Suprapubic skin (tissue), 4 donors: ENCODE measurements at regions not wholly inside any gene's neighbourhood (a gene's known extent, or its start where the extent isn't known, plus 50 kb on each side); places are given as distances from the start of the nearest gene placed in this dataset.
A peak's percentile ranks its signal among the peaks of the same experiment; 100 is the strongest.
"Not testable (repeated sequence)": the region's sequence is repeated elsewhere in the genome, so short reads cannot be mapped to it uniquely, and the experiment has no call there.

Source experiments
- DNase-seq, 2 donors: peaks; one replicate each; pipeline ENCODE4 v3.0.0-alpha.2; 2019; ENCODE audit warnings: low spot score in 2 of 2
- H3K27ac ChIP-seq: fragments of 200-600 bp; sonication (generic); one replicate; pipeline ENCODE4 v1.5.1; 2019
- H3K27me3 ChIP-seq: fragments of 200-600 bp; sonication (generic); one replicate; pipeline ENCODE4 v1.5.1; 2019
- H3K36me3 ChIP-seq: fragments of 200-600 bp; sonication (generic); one replicate; pipeline ENCODE4 v1.5.1; 2019
- H3K4me1 ChIP-seq: fragments of 200-600 bp; sonication (generic); one replicate; pipeline ENCODE4 v1.5.1; 2019
- H3K4me3 ChIP-seq: fragments of 200-600 bp; sonication (generic); one replicate; pipeline ENCODE4 v1.5.1; 2019; ENCODE audit warnings: mild to moderate bottlenecking
- H3K9me3 ChIP-seq: fragments of 200-600 bp; sonication (generic); one replicate; pipeline ENCODE4 v1.5.1; 2019
- CTCF ChIP-seq, 2 donors: fragments of 200-600 bp in 1 of 2; fragments of 450-650 bp in 1 of 2; sonication (generic) in 1 of 2; IDR thresholded peaks; one replicate each; pipeline ENCODE4 v1.5.1; 2016 to 2019; ENCODE audit warnings: antibody characterized with exemption in 2 of 2, mild to moderate bottlenecking in 1 of 2, moderate library complexity in 1 of 2
- EP300 ChIP-seq: sonication (generic); formaldehyde crosslinking; IDR thresholded peaks from one replicate; pipeline ENCODE4 v1.6.1; 2017; ENCODE audit warnings: antibody characterized with exemption
- POLR2A ChIP-seq, 2 donors: fragments of 450-650 bp; IDR thresholded peaks; one replicate each; pipeline ENCODE4 v1.6.1; 2017; ENCODE audit warnings: antibody characterized with exemption in 2 of 2, mild to moderate bottlenecking in 2 of 2, moderate library complexity in 2 of 2
- POLR2AphosphoS5 ChIP-seq, 3 donors: sonication (generic); formaldehyde crosslinking; IDR thresholded peaks; one replicate each; pipeline ENCODE4 v1.6.1; 2017; ENCODE audit warnings: antibody characterized with exemption in 3 of 3
- WGBS: methylation state at CpG from one replicate; pipeline ENCODE4 v1.1.5; 2018; 5-methylcytosine and 5-hydroxymethylcytosine counted together

GRCh38 chr2:47295131-47295980, 73.8 kb upstream of the EPCAM start:
- H3K9me3 ChIP-seq, result no peaks in the 10 kb centered on the region
- H3K36me3 ChIP-seq, result no peaks in the 10 kb centered on the region
- 69% methylated on average over 3 of the region's 3 CpGs for WGBS
- H3K27ac ChIP-seq, result peak overlapping the region; percentile 0
- no peaks in the 10 kb centered on the region for H3K27me3 ChIP-seq
- H3K4me3 ChIP-seq, result no peak overlapping the region
- TF ChIP-seq EP300 (no peak), POLR2AphosphoS5 (IDR thresholded peaks at IDR 0.05) (no peak), POLR2A (IDR thresholded peaks at IDR 0.05) (no peak), CTCF (IDR thresholded peaks at IDR 0.05) (no peak)
- no peak for DNase-seq
- peaks cover 23% of the 10 kb centered on the region for H3K4me1 ChIP-seq

- 51% methylated on average over 6 of the region's 6 CpGs for WGBS
- no peak overlapping the region for H3K4me3 ChIP-seq
- no peak overlapping the region for H3K27ac ChIP-seq
These were observed 75.1 kb upstream of the EPCAM start for GRCh38 chr2:47293976-47294375.

GRCh38 chr2:47288864-47289263, 80.2 kb upstream of the EPCAM start:
- Histone ChIP-seq H3K4me1 (peaks cover 3% of the 10 kb centered on the region), H3K9me3 (no peaks in the 10 kb centered on the region), H3K27ac (no peak overlapping the region), H3K4me3 (no peak overlapping the region), H3K36me3 (no peaks in the 10 kb centered on the region), H3K27me3 (no peaks in the 10 kb centered on the region)
- 53% methylated on average over 1 of the region's 1 CpG for WGBS
- DNase-seq, result no peak
- TF ChIP-seq POLR2AphosphoS5 (IDR thresholded peaks at IDR 0.05) (no peak), CTCF (IDR thresholded peaks at IDR 0.05) (no peak), POLR2A (IDR thresholded peaks at IDR 0.05) (no peak), EP300 (no peak)

More at GRCh38 chr2:47293976-47294375, 75.1 kb upstream of the EPCAM start:
- no peak for TF ChIP-seq POLR2A (IDR thresholded peaks at IDR 0.05)
- TF ChIP-seq CTCF (IDR thresholded peaks at IDR 0.05), result no peak
- TF ChIP-seq POLR2AphosphoS5 (IDR thresholded peaks at IDR 0.05), result no peak
- no peak for TF ChIP-seq EP300
- no peaks in the 10 kb centered on the region for H3K9me3 ChIP-seq
- no peaks in the 10 kb centered on the region for H3K36me3 ChIP-seq
- peaks cover 23% of the 10 kb centered on the region for H3K4me1 ChIP-seq
- H3K27me3 ChIP-seq, result no peaks in the 10 kb centered on the region
- no peak for DNase-seq

GRCh38 chr2:47283659-47284058, 85.5 kb upstream of the EPCAM start:
- TF ChIP-seq POLR2A (IDR thresholded peaks at IDR 0.05), result no peak
- TF ChIP-seq CTCF (IDR thresholded peaks at IDR 0.05), result no peak
- no peak for TF ChIP-seq POLR2AphosphoS5 (IDR thresholded peaks at IDR 0.05)
- no peak for TF ChIP-seq EP300
- no peak overlapping the region for H3K4me3 ChIP-seq
- no peaks in the 10 kb centered on the region for H3K9me3 ChIP-seq
- 79% methylated on average over 7 of the region's 7 CpGs for WGBS
- no peaks in the 10 kb centered on the region for H3K4me1 ChIP-seq
- no peaks in the 10 kb centered on the region for H3K27me3 ChIP-seq
- no peaks in the 10 kb centered on the region for H3K36me3 ChIP-seq
- DNase-seq, result no peak
- H3K27ac ChIP-seq, result no peak overlapping the region

- Histone ChIP-seq H3K27ac (no peak overlapping the region), H3K36me3 (no peaks in the 10 kb centered on the region), H3K27me3 (no peaks in the 10 kb centered on the region), H3K4me3 (no peak overlapping the region), H3K4me1 (no peaks in the 10 kb centered on the region), H3K9me3 (no peaks in the 10 kb centered on the region)
- TF ChIP-seq POLR2A (IDR thresholded peaks at IDR 0.05), result no peak
- 92% methylated on average over 3 of the region's 3 CpGs for WGBS
- no peak for DNase-seq
These were observed 86.4 kb upstream of the EPCAM start for GRCh38 chr2:47282621-47283272.

GRCh38 chr2:47279525-47279924, 89.6 kb upstream of the EPCAM start:
- H3K4me3 ChIP-seq, H3K4me1 ChIP-seq, H3K9me3 ChIP-seq, H3K27ac ChIP-seq, H3K36me3 ChIP-seq, DNase-seq, H3K27me3 ChIP-seq: not testable (repeated sequence)
- WGBS, result 88% methylated on average over 4 of the region's 4 CpGs
